PC-3 (cell line): ENCODE measurements at regions not wholly inside any gene's neighbourhood (a gene's known extent, or its start where the extent isn't known, plus 50 kb on each side); places are given as distances from the start of the nearest gene placed in this dataset.

ENCODE experiments used
- ATAC-seq: fragments of 200-7000 bp; cut with Tn5 transposase; 2 replicates; pipeline ENCODE4 v1.9.1; 2020; ENCODE audit warnings: mild to moderate bottlenecking, moderate library complexity
- BruUV-seq: library from RNA; stranded (reverse); fragments of 400-500 nt; replicated peaks from 2 replicates; lab custom pipeline; 2021; lab: Mats Ljungman, UMichigan
- CTCF ChIA-PET: fragments of 300-600 bp; sonication (Branson Sonifier 250); formaldehyde crosslinking; loops from one replicate; lab custom pipeline; 2022; ENCODE audit warnings: antibody characterized with exemption; lab: Charles Lee
- POLR2A ChIA-PET: fragments of 300-600 bp; sonication (Branson Sonifier 250); formaldehyde crosslinking; loops from one replicate; lab custom pipeline; 2022; ENCODE audit warnings: antibody characterized with exemption; ENCODE audit not compliant: unreplicated experiment; lab: Charles Lee
- DNase-seq: peaks from one replicate; pipeline ENCODE4 v3.0.0-alpha.2; 2015
- H2AFZ ChIP-seq: fragments of 300-600 bp; sonication (generic); 2 replicates; pipeline ENCODE4 v1.6.0; 2016; ENCODE audit warnings: antibody characterized with exemption, low read length
- H3F3A ChIP-seq: fragments of 300-600 bp; sonication (generic); one replicate; pipeline ENCODE4 v1.6.0; 2017; ENCODE audit warnings: antibody characterized with exemption, low read length, control low read depth, mild to moderate bottlenecking; ENCODE audit not compliant: unreplicated experiment
- H3K27ac ChIP-seq: fragments of 300-600 bp; sonication (generic); 2 replicates; pipeline ENCODE4 v1.5.1; 2016; ENCODE audit warnings: mild to moderate bottlenecking, low read length
- H3K27me3 ChIP-seq: fragments of 300-600 bp; sonication (generic); 2 replicates; pipeline ENCODE4 v1.6.1; 2016; ENCODE audit warnings: low read length, mixed read lengths
- H3K36me3 ChIP-seq: fragments of 300-600 bp; sonication (generic); 2 replicates; pipeline ENCODE4 v1.6.1; 2016; ENCODE audit warnings: low read depth, mixed run types, low read length, mixed read lengths
- H3K4me1 ChIP-seq: fragments of 300-600 bp; sonication (generic); 2 replicates; pipeline ENCODE4 v1.5.1; 2016; ENCODE audit warnings: low read length; ENCODE audit not compliant: insufficient read depth
- H3K4me2 ChIP-seq: fragments of 300-600 bp; sonication (generic); 2 replicates; pipeline ENCODE4 v1.6.0; 2016; ENCODE audit warnings: low read length
- H3K4me3 ChIP-seq: fragments of 300-600 bp; sonication (generic); 2 replicates; pipeline ENCODE4 v1.5.1; 2016; ENCODE audit warnings: mild to moderate bottlenecking, low read length, mixed read lengths
- H3K79me2 ChIP-seq: fragments of 300-600 bp; sonication (generic); 2 replicates; pipeline ENCODE4 v1.6.1; 2017; ENCODE audit warnings: low read length, mixed read lengths
- H3K9ac ChIP-seq: fragments of 300-600 bp; sonication (generic); 2 replicates; pipeline ENCODE4 v1.6.0; 2016; ENCODE audit warnings: mild to moderate bottlenecking, low read length
- H3K9me2 ChIP-seq: fragments of 300-600 bp; sonication (generic); replicated peaks from 2 replicates; pipeline ENCODE4 v1.6.1; 2016; ENCODE audit warnings: mixed run types, low read length, mixed read lengths
- H3K9me3 ChIP-seq: fragments of 300-600 bp; sonication (generic); 2 replicates; pipeline ENCODE4 v1.6.1; 2016; ENCODE audit warnings: low read length, mixed read lengths
- H4K20me1 ChIP-seq: fragments of 300-600 bp; sonication (generic); 2 replicates; pipeline ENCODE4 v1.6.1; 2016; ENCODE audit warnings: low read length, mixed read lengths
- EZH2 ChIP-seq: fragments of 300-600 bp; sonication (generic); IDR thresholded peaks from one replicate; pipeline ENCODE4 v1.6.1; 2017; ENCODE audit warnings: antibody characterized with exemption, mild to moderate bottlenecking, low read length; ENCODE audit not compliant: unreplicated experiment
- EZH2phosphoT487 ChIP-seq: fragments of 300-600 bp; sonication (generic); IDR thresholded peaks from 2 replicates; pipeline ENCODE4 v1.6.1; 2018; ENCODE audit warnings: mild to moderate bottlenecking, antibody characterized with exemption, low read length, borderline replicate concordance
- intact Hi-C: fragments of 100-400 bp; cut with micrococcal nuclease; formaldehyde crosslinking; loops from 2 replicates; pipeline ENCODE4 v1.9.0; 2023
- TF ChIP-seq, protein P1 (sequence below): fragments of 300-600 bp; sonication (generic); conservative IDR thresholded peaks from 2 replicates; pipeline ENCODE4 v1.5.1; 2017; ENCODE audit warnings: antibody characterized with exemption, low read depth, mild to moderate bottlenecking, low read length

DNA sequence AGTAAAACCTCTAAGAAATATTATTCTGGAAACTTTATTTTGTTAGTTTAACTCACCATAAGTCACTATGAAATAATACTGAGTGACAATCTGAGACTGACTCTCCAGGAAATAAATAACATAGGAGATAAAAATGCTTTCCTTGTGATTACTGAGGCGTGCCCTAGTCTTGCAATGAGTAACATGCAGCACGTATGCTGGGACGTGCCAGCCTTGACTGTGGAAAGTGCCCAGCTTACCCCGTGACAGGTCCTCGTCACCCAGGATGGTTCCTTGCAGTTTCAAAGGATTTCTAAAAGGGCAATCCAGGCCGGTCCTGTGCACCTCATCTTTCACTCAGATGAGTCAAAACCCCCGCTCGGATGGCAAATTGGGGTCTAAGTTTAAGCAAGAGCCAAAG, 720.8 kb upstream of the ADAMTS16 start:
- no peak overlapping the region for H3K4me2 ChIP-seq
- H3F3A ChIP-seq: no peaks in the 10 kb centered on the region
- ChIA-PET CTCF (no interaction called here), POLR2A (interaction anchor here (0.6 kb wide), 1 partner anchor 1785 kb away, joined by 4 read pairs; no protein-coding TSS in a partner anchor)
- no peaks in the 10 kb centered on the region for H3K36me3 ChIP-seq
- H3K9ac ChIP-seq: no peak overlapping the region
- TF ChIP-seq EZH2phosphoT487 (no peak), EZH2 (no peak)
- TF ChIP-seq, protein P1, sequence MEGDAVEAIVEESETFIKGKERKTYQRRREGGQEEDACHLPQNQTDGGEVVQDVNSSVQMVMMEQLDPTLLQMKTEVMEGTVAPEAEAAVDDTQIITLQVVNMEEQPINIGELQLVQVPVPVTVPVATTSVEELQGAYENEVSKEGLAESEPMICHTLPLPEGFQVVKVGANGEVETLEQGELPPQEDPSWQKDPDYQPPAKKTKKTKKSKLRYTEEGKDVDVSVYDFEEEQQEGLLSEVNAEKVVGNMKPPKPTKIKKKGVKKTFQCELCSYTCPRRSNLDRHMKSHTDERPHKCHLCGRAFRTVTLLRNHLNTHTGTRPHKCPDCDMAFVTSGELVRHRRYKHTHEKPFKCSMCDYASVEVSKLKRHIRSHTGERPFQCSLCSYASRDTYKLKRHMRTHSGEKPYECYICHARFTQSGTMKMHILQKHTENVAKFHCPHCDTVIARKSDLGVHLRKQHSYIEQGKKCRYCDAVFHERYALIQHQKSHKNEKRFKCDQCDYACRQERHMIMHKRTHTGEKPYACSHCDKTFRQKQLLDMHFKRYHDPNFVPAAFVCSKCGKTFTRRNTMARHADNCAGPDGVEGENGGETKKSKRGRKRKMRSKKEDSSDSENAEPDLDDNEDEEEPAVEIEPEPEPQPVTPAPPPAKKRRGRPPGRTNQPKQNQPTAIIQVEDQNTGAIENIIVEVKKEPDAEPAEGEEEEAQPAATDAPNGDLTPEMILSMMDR: no peak
- H3K27me3 ChIP-seq: no peaks in the 10 kb centered on the region
- no TSS peak for BruUV-seq
- ATAC-seq (no peak), DNase-seq (no peak)
- no peaks in the 10 kb centered on the region for H4K20me1 ChIP-seq
- no peaks in the 10 kb centered on the region for H3K9me2 ChIP-seq
- no peak overlapping the region for H3K27ac ChIP-seq
- H3K79me2 ChIP-seq: no peaks in the 10 kb centered on the region
- H2AFZ ChIP-seq: no peak overlapping the region
- H3K9me3 ChIP-seq: no peaks in the 10 kb centered on the region
- H3K4me3 ChIP-seq: no peak overlapping the region
- intact Hi-C loops: no loop called here
- H3K4me1 ChIP-seq: no peaks in the 10 kb centered on the region

GRCh38 chr5:4420177-4420576, 720.0 kb upstream of the ADAMTS16 start:
- ATAC-seq: no peak
- Histone ChIP-seq H3K27me3 (no peaks in the 10 kb centered on the region), H3K9me3 (no peaks in the 10 kb centered on the region), H3F3A (no peaks in the 10 kb centered on the region), H3K79me2 (no peaks in the 10 kb centered on the region), H3K4me2 (no peak overlapping the region), H3K9me2 (no peaks in the 10 kb centered on the region), H3K4me3 (no peak overlapping the region), H3K4me1 (no peaks in the 10 kb centered on the region), H3K36me3 (no peaks in the 10 kb centered on the region), H3K9ac (no peak overlapping the region), H3K27ac (no peak overlapping the region), H2AFZ (no peak overlapping the region), H4K20me1 (no peaks in the 10 kb centered on the region)
- ChIA-PET POLR2A (no interaction called here), CTCF (no interaction called here)
- intact Hi-C loops: no loop called here
- DNase-seq: no peak
- TF ChIP-seq, protein P1: no peak
- TF ChIP-seq EZH2phosphoT487 (no peak), EZH2 (no peak)
- no TSS peak for BruUV-seq

DNA sequence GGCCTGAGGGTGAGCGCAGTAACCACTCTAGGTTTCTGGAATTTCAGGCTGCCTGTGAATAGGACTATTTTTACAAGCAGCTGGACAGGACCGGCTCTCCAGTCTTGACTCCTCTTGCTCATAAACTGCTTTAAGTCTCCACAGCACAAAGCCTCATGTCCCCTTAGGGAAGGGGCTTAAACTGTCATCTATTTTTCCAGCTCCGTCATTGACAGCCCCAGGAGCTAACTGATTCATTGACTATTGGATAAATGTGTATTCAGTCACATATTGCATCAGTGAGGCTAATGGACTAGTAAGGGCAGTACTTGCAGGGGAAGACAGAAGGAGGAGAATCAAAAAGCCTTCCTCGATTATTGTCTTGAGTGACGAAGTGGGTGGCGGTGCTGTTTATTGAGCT, 719.4 kb upstream of the ADAMTS16 start:
- BruUV-seq: no TSS peak
- no peaks in the 10 kb centered on the region for H3K4me1 ChIP-seq
- H3K27me3 ChIP-seq: no peaks in the 10 kb centered on the region
- no peak for TF ChIP-seq EZH2phosphoT487
- TF ChIP-seq, protein P1: no peak
- no peak for TF ChIP-seq EZH2
- H3K27ac ChIP-seq: no peak overlapping the region
- intact Hi-C loops: no loop called here
- no peak overlapping the region for H3K4me3 ChIP-seq
- H4K20me1 ChIP-seq: no peaks in the 10 kb centered on the region
- no peak overlapping the region for H3K9ac ChIP-seq
- H3K9me2 ChIP-seq: no peaks in the 10 kb centered on the region
- no peaks in the 10 kb centered on the region; the same call in 1 of the 2 replicates for H3K9me3 ChIP-seq
- no peak overlapping the region for H2AFZ ChIP-seq
- no peaks in the 10 kb centered on the region for H3F3A ChIP-seq
- POLR2A ChIA-PET: no interaction called here
- CTCF ChIA-PET: no interaction called here
- H3K79me2 ChIP-seq: no peaks in the 10 kb centered on the region
- DNase-seq (no peak), ATAC-seq (no peak)
- H3K4me2 ChIP-seq: no peak overlapping the region
- no peaks in the 10 kb centered on the region for H3K36me3 ChIP-seq
